ENCODE measurements at regions not wholly inside any gene's neighbourhood (a gene's known extent, or its start where the extent isn't known, plus 50 kb on each side); places are given as distances from the start of the nearest gene placed in this dataset.
"Not testable (repeated sequence)": the region's sequence is repeated elsewhere in the genome, so short reads cannot be mapped to it uniquely, and the experiment has no call there.

GRCh38 chr13:82993417-82993816, 888.9 kb downstream of the SLITRK1 start:
- no peak for DNase-seq (ENCODE audit: low read depth in 6 of 9, low spot score in 9 of 9)
- Histone ChIP-seq H3K36me3 (ENCODE audit: control insufficient read depth in 2 of 2, insufficient read depth in 2 of 2, low read length in 1 of 2) (no peaks in the 10 kb centered on the region), H3K4me3 (ENCODE audit: low read length in 2 of 2) (no peak overlapping the region), H3K27ac (ENCODE audit: low read depth in 1 of 2, low read length in 1 of 2) (no peak overlapping the region), H3K9me3 (ENCODE audit: control insufficient read depth in 2 of 2, insufficient read depth in 1 of 2, low read length in 1 of 2) (no peaks in the 10 kb centered on the region), H3K4me1 (ENCODE audit: control insufficient read depth in 2 of 2, insufficient read depth in 2 of 2, low read length in 2 of 2) (no peaks in the 10 kb centered on the region), H3K27me3 (ENCODE audit: control insufficient read depth in 2 of 2, insufficient read depth in 1 of 2, low read length in 1 of 2) (no peaks in the 10 kb centered on the region)
- 93% methylated on average over 2 of the region's 2 CpGs for WGBS

- Histone ChIP-seq H3K27ac (ENCODE audit: low read depth in 1 of 2, low read length in 1 of 2) (no peak overlapping the region), H3K9me3 (ENCODE audit: control insufficient read depth in 2 of 2, insufficient read depth in 1 of 2, low read length in 1 of 2) (no peaks in the 10 kb centered on the region), H3K4me3 (ENCODE audit: low read length in 2 of 2) (no peak overlapping the region), H3K4me1 (ENCODE audit: control insufficient read depth in 2 of 2, insufficient read depth in 2 of 2, low read length in 2 of 2) (no peaks in the 10 kb centered on the region), H3K36me3 (ENCODE audit: control insufficient read depth in 2 of 2, insufficient read depth in 2 of 2, low read length in 1 of 2) (no peaks in the 10 kb centered on the region), H3K27me3 (ENCODE audit: control insufficient read depth in 2 of 2, insufficient read depth in 1 of 2, low read length in 1 of 2) (no peaks in the 10 kb centered on the region)
- no peak for DNase-seq (ENCODE audit: low read depth in 6 of 9, low spot score in 9 of 9)
Observed at GRCh38 chr13:82976499-82976898, 905.8 kb downstream of the SLITRK1 start.

- no peaks in the 10 kb centered on the region for H3K9me3 ChIP-seq (ENCODE audit: control insufficient read depth in 2 of 2, insufficient read depth in 1 of 2, low read length in 1 of 2)
- no peak for DNase-seq (ENCODE audit: low read depth in 6 of 9, low spot score in 9 of 9)
- 92% methylated on average over 7 of the region's 7 CpGs for WGBS
Observed at GRCh38 chr13:82963226-82964099, 918.8 kb downstream of the SLITRK1 start.

GRCh38 chr13:82962397-82962796, 919.9 kb downstream of the SLITRK1 start:
- Histone ChIP-seq H3K27me3 (ENCODE audit: control insufficient read depth in 2 of 2, insufficient read depth in 1 of 2, low read length in 1 of 2) (no peaks in the 10 kb centered on the region), H3K36me3 (ENCODE audit: control insufficient read depth in 2 of 2, insufficient read depth in 2 of 2, low read length in 1 of 2) (no peaks in the 10 kb centered on the region), H3K9me3 (ENCODE audit: control insufficient read depth in 2 of 2, insufficient read depth in 1 of 2, low read length in 1 of 2) (no peaks in the 10 kb centered on the region), H3K4me3 (ENCODE audit: low read length in 2 of 2) (no peak overlapping the region), H3K4me1 (ENCODE audit: control insufficient read depth in 2 of 2, insufficient read depth in 2 of 2, low read length in 2 of 2) (no peaks in the 10 kb centered on the region), H3K27ac (ENCODE audit: low read depth in 1 of 2, low read length in 1 of 2) (no peak overlapping the region)
- WGBS: 69% methylated on average over 3 of the region's 3 CpGs
- DNase-seq (ENCODE audit: low read depth in 6 of 9, low spot score in 9 of 9): no peak

More at GRCh38 chr13:82963226-82964099, 918.8 kb downstream of the SLITRK1 start:
- no peaks in the 10 kb centered on the region for H3K36me3 ChIP-seq (ENCODE audit: control insufficient read depth in 2 of 2, insufficient read depth in 2 of 2, low read length in 1 of 2)
- no peaks in the 10 kb centered on the region for H3K27me3 ChIP-seq (ENCODE audit: control insufficient read depth in 2 of 2, insufficient read depth in 1 of 2, low read length in 1 of 2)
- H3K4me3 ChIP-seq (ENCODE audit: low read length in 2 of 2): no peak overlapping the region
- no peaks in the 10 kb centered on the region for H3K4me1 ChIP-seq (ENCODE audit: control insufficient read depth in 2 of 2, insufficient read depth in 2 of 2, low read length in 2 of 2)
- H3K27ac ChIP-seq (ENCODE audit: low read depth in 1 of 2, low read length in 1 of 2): no peak overlapping the region

- Histone ChIP-seq H3K27me3 (ENCODE audit: control insufficient read depth in 2 of 2, insufficient read depth in 1 of 2, low read length in 1 of 2) (no peaks in the 10 kb centered on the region), H3K9me3 (ENCODE audit: control insufficient read depth in 2 of 2, insufficient read depth in 1 of 2, low read length in 1 of 2) (no peaks in the 10 kb centered on the region), H3K4me3 (ENCODE audit: low read length in 2 of 2) (no peak overlapping the region), H3K27ac (ENCODE audit: low read depth in 1 of 2, low read length in 1 of 2) (no peak overlapping the region), H3K4me1 (ENCODE audit: control insufficient read depth in 2 of 2, insufficient read depth in 2 of 2, low read length in 2 of 2) (no peaks in the 10 kb centered on the region), H3K36me3 (ENCODE audit: control insufficient read depth in 2 of 2, insufficient read depth in 2 of 2, low read length in 1 of 2) (no peaks in the 10 kb centered on the region)
- WGBS: 98% methylated on average over 1 of the region's 1 CpG
- no peak for DNase-seq (ENCODE audit: low read depth in 6 of 9, low spot score in 9 of 9)
Observed at GRCh38 chr13:82961757-82962156, 920.5 kb downstream of the SLITRK1 start.

GRCh38 chr13:82952336-82952735, 929.9 kb downstream of the SLITRK1 start:
- not testable (repeated sequence) for H3K27ac ChIP-seq (ENCODE audit: low read depth in 1 of 2, low read length in 1 of 2); H3K4me1 ChIP-seq (ENCODE audit: control insufficient read depth in 2 of 2, insufficient read depth in 2 of 2, low read length in 2 of 2); DNase-seq (ENCODE audit: low read depth in 6 of 9, low spot score in 9 of 9); H3K27me3 ChIP-seq (ENCODE audit: control insufficient read depth in 2 of 2, insufficient read depth in 1 of 2, low read length in 1 of 2); H3K9me3 ChIP-seq (ENCODE audit: control insufficient read depth in 2 of 2, insufficient read depth in 1 of 2, low read length in 1 of 2); H3K36me3 ChIP-seq (ENCODE audit: control insufficient read depth in 2 of 2, insufficient read depth in 2 of 2, low read length in 1 of 2); H3K4me3 ChIP-seq (ENCODE audit: low read length in 2 of 2)
- WGBS: 96% methylated on average over 6 of the region's 6 CpGs

- Histone ChIP-seq H3K27ac (ENCODE audit: low read depth in 1 of 2, low read length in 1 of 2) (no peak overlapping the region), H3K4me1 (ENCODE audit: control insufficient read depth in 2 of 2, insufficient read depth in 2 of 2, low read length in 2 of 2) (no peaks in the 10 kb centered on the region), H3K9me3 (ENCODE audit: control insufficient read depth in 2 of 2, insufficient read depth in 1 of 2, low read length in 1 of 2) (peaks cover 0 to 5% of the 10 kb centered on the region in 2 donors), H3K4me3 (ENCODE audit: low read length in 2 of 2) (no peak overlapping the region), H3K36me3 (ENCODE audit: control insufficient read depth in 2 of 2, insufficient read depth in 2 of 2, low read length in 1 of 2) (no peaks in the 10 kb centered on the region), H3K27me3 (ENCODE audit: control insufficient read depth in 2 of 2, insufficient read depth in 1 of 2, low read length in 1 of 2) (no peaks in the 10 kb centered on the region)
- DNase-seq (ENCODE audit: low read depth in 6 of 9, low spot score in 9 of 9): no peak
Observed at GRCh38 chr13:82947683-82948082, 934.6 kb downstream of the SLITRK1 start.

- Histone ChIP-seq H3K4me1 (ENCODE audit: control insufficient read depth in 2 of 2, insufficient read depth in 2 of 2, low read length in 2 of 2) (no peaks in the 10 kb centered on the region), H3K4me3 (ENCODE audit: low read length in 2 of 2) (no peak overlapping the region), H3K27me3 (ENCODE audit: control insufficient read depth in 2 of 2, insufficient read depth in 1 of 2, low read length in 1 of 2) (no peaks in the 10 kb centered on the region), H3K27ac (ENCODE audit: low read depth in 1 of 2, low read length in 1 of 2) (no peak overlapping the region), H3K36me3 (ENCODE audit: control insufficient read depth in 2 of 2, insufficient read depth in 2 of 2, low read length in 1 of 2) (no peaks in the 10 kb centered on the region), H3K9me3 (ENCODE audit: control insufficient read depth in 2 of 2, insufficient read depth in 1 of 2, low read length in 1 of 2) (peaks cover 0 to under 1% of the 10 kb centered on the region in 2 donors)
- 64% methylated on average over 2 of the region's 2 CpGs for WGBS
- no peak for DNase-seq (ENCODE audit: low read depth in 6 of 9, low spot score in 9 of 9)
Observed at GRCh38 chr13:82947191-82947621, 935.1 kb downstream of the SLITRK1 start.

- WGBS: 95% methylated on average over 6 of the region's 6 CpGs
- no peaks in the 10 kb centered on the region for H3K36me3 ChIP-seq (ENCODE audit: control insufficient read depth in 2 of 2, insufficient read depth in 2 of 2, low read length in 1 of 2)
- H3K4me1 ChIP-seq (ENCODE audit: control insufficient read depth in 2 of 2, insufficient read depth in 2 of 2, low read length in 2 of 2): no peaks in the 10 kb centered on the region
- H3K4me3 ChIP-seq (ENCODE audit: low read length in 2 of 2): no peak overlapping the region
- no peaks in the 10 kb centered on the region for H3K27me3 ChIP-seq (ENCODE audit: control insufficient read depth in 2 of 2, insufficient read depth in 1 of 2, low read length in 1 of 2)
- no peak overlapping the region for H3K27ac ChIP-seq (ENCODE audit: low read depth in 1 of 2, low read length in 1 of 2)
- DNase-seq (ENCODE audit: low read depth in 6 of 9, low spot score in 9 of 9): no peak
- peaks cover 0 to 7% of the 10 kb centered on the region in 2 donors for H3K9me3 ChIP-seq (ENCODE audit: control insufficient read depth in 2 of 2, insufficient read depth in 1 of 2, low read length in 1 of 2)
Observed at GRCh38 chr13:82938644-82939043, 943.6 kb downstream of the SLITRK1 start.

All from thymus (tissue), 11 donors.